ENCODE measurements at regions not wholly inside any gene's neighbourhood (a gene's known extent, or its start where the extent isn't known, plus 50 kb on each side); places are given as distances from the start of the nearest gene placed in this dataset.

GRCh38 chr13:44292545-44292944, 81.1 kb upstream of the SERP2 start:
- TF ChIP-seq EP300 (IDR thresholded peaks at IDR 0.05), result no peak
- TF ChIP-seq POLR2AphosphoS5 (IDR thresholded peaks at IDR 0.05), result peak in 1 of 4 donors; percentile 34

GRCh38 chr13:44293374-44293773, 80.2 kb upstream of the SERP2 start:
- Histone ChIP-seq H3K4me3 (no peak overlapping the region), H3K27me3 (no peaks in the 10 kb centered on the region), H3K9me3 (no peaks in the 10 kb centered on the region), H3K4me1 (peaks cover 0 to 50% (median 34%) of the 10 kb centered on the region in 4 donors), H3K36me3 (no peaks in the 10 kb centered on the region), H3K27ac (peak overlapping the region; percentile 66 to 88 (median 81))
- WGBS, 2 donors, result 83 to 90% methylated on average over 5 of the region's 5 CpGs
- no peak for DNase-seq
- intact Hi-C loops (cut with DNase I), result no loop called here
- TF ChIP-seq EP300 (IDR thresholded peaks at IDR 0.05), result no peak
- no peak for TF ChIP-seq POLR2AphosphoS5 (IDR thresholded peaks at IDR 0.05)
- no peak for TF ChIP-seq POLR2A (IDR thresholded peaks at IDR 0.05)
- TF ChIP-seq CTCF (IDR thresholded peaks at IDR 0.05), result no peak

More at GRCh38 chr13:44292545-44292944, 81.1 kb upstream of the SERP2 start:
- Histone ChIP-seq H3K27me3 (no peaks in the 10 kb centered on the region), H3K27ac (peak overlapping the region in 3 of 4 donors; percentile 75 to 88 (median 87)), H3K36me3 (no peaks in the 10 kb centered on the region), H3K4me1 (peaks cover 0 to 48% (median 34%) of the 10 kb centered on the region in 4 donors), H3K4me3 (no peak overlapping the region), H3K9me3 (no peaks in the 10 kb centered on the region)
- DNase-seq, result no peak
- 69 to 88% methylated on average over 1 of the region's 1 CpG for WGBS, 2 donors
- intact Hi-C loops (cut with DNase I), result no loop called here

GRCh38 chr13:44293908-44294735, 79.5 kb upstream of the SERP2 start:
- no peak overlapping the region for H3K4me3 ChIP-seq
- no peak for TF ChIP-seq EP300 (IDR thresholded peaks at IDR 0.05)
- peak; percentile 64 to 78 (median 74) for TF ChIP-seq POLR2AphosphoS5 (IDR thresholded peaks at IDR 0.05)
- peaks cover 0 to 50% (median 34%) of the 10 kb centered on the region in 4 donors for H3K4me1 ChIP-seq
- peak overlapping the region; percentile 66 to 88 (median 81) for H3K27ac ChIP-seq
- no peak for DNase-seq
- no peaks in the 10 kb centered on the region for H3K27me3 ChIP-seq
- H3K9me3 ChIP-seq, result no peaks in the 10 kb centered on the region
- H3K36me3 ChIP-seq, result no peaks in the 10 kb centered on the region
- 61 to 77% methylated on average over 3 of the region's 3 CpGs for WGBS, 2 donors
- intact Hi-C loops (cut with DNase I), result no loop called here

- WGBS, 2 donors, result 97 to 99% methylated on average over 1 of the region's 1 CpG
- no peak for DNase-seq
- no peaks in the 10 kb centered on the region for H3K9me3 ChIP-seq
- H3K36me3 ChIP-seq, result no peaks in the 10 kb centered on the region
- H3K4me3 ChIP-seq, result no peak overlapping the region
- intact Hi-C loops (cut with DNase I), result no loop called here
- H3K27ac ChIP-seq, result peak overlapping the region in 3 of 4 donors; percentile 75 to 88 (median 87)
- TF ChIP-seq CTCF (IDR thresholded peaks at IDR 0.05), result no peak
- no peak for TF ChIP-seq POLR2AphosphoS5 (IDR thresholded peaks at IDR 0.05)
- TF ChIP-seq POLR2A (IDR thresholded peaks at IDR 0.05), result no peak
- TF ChIP-seq EP300 (IDR thresholded peaks at IDR 0.05), result no peak
- no peaks in the 10 kb centered on the region for H3K27me3 ChIP-seq
- H3K4me1 ChIP-seq, result peaks cover 0 to 50% (median 36%) of the 10 kb centered on the region in 4 donors
Measured at GRCh38 chr13:44294876-44295275, 78.7 kb upstream of the SERP2 start.

GRCh38 chr13:44296856-44297255, 76.8 kb upstream of the SERP2 start:
- Histone ChIP-seq H3K9me3 (no peaks in the 10 kb centered on the region), H3K27ac (peak overlapping the region in 3 of 4 donors; percentile 30 to 88 (median 87)), H3K4me3 (no peak overlapping the region), H3K36me3 (no peaks in the 10 kb centered on the region), H3K27me3 (no peaks in the 10 kb centered on the region), H3K4me1 (peaks cover 0 to 68% (median 53%) of the 10 kb centered on the region in 4 donors)
- TF ChIP-seq CTCF (IDR thresholded peaks at IDR 0.05), result no peak
- TF ChIP-seq EP300 (IDR thresholded peaks at IDR 0.05), result no peak
- no peak for TF ChIP-seq POLR2AphosphoS5 (IDR thresholded peaks at IDR 0.05)
- TF ChIP-seq POLR2A (IDR thresholded peaks at IDR 0.05), result no peak
- no peak for DNase-seq
- 94 to 97% methylated on average over 5 of the region's 5 CpGs for whole genome bisulfite sequencing, 2 donors
- intact Hi-C loops (cut with DNase I), result no loop called here

Measured in sigmoid colon (tissue), 6 donors.